Activated CD4-positive, alpha-beta T cell treated with anti-CD3 and anti-CD28 coated beads, Interleukin-2, amount 50 U/mL, for 16 hours (primary cell): ENCODE measurements at regions not wholly inside any gene's neighbourhood (a gene's known extent, or its start where the extent isn't known, plus 50 kb on each side); places are given as distances from the start of the nearest gene placed in this dataset.
"Not testable (repeated sequence)": the region's sequence is repeated elsewhere in the genome, so short reads cannot be mapped to it uniquely, and the experiment has no call there.

Experiments
- DNase-seq: peaks from one replicate; pipeline ENCODE4 v3.0.0-alpha.2; 2020

DNA sequence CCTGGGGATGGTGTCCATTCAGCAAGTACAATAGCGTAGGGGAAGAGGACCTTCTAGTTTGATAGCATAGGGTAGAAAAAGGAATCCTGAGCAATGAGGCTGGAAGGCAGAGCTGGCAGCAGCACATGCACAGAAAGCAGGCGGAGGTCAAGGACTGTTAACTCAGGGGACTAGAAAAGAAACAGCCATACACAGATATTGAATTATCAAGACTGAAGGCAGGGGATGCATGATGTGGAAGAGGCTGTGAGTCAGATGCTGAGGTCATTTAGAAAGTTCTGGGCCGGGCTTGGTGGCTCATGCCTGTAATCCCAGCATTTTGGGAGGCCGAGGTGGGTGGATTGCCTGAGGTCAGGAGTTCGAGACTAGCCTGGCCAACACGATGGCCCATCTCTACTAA, 65.6 kb downstream of the OPTC start:
- peak; percentile 6 for DNase-seq

DNA sequence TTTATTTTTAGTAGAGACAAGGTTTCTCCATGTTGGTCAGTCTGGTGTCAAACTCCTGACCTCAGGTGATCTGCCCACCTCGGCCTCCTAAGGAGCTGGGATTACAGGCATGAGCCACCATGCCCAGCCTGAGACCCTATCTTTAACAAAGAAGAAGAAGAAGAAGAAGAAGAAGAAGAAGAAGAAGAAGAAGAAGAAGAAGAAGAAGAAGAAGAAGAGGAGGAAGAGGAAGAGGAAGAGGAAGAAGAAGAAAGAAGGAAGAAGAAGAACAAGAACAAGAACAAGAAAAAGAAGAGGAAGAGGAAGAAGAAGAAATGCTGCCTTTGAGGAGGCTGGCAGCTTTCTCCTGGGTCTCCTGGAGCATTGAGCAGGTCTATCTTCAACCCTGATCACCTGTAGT, 64.9 kb upstream of the ATP2B4 start:
- DNase-seq: not testable (repeated sequence)

DNA sequence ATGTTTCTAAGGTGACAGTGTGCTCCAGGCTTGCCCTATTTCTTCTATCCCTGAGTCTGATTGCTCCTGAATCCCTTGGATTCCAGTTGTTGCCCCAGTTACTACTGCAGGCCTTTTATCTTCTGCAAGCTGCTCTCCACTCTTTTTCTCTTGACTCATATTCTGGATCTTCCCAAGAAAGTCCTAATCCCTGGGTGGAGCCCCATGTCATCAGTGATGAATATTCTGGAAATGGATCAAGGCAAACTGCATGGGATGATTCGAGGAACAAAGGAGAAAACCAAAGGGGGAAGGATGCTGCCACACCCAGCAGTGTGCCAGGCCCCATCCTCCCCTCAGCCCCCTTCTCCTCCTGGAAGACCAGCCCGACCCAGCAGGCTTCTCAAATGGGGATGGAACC, 63.3 kb upstream of the ATP2B4 start:
- no peak for DNase-seq

DNA sequence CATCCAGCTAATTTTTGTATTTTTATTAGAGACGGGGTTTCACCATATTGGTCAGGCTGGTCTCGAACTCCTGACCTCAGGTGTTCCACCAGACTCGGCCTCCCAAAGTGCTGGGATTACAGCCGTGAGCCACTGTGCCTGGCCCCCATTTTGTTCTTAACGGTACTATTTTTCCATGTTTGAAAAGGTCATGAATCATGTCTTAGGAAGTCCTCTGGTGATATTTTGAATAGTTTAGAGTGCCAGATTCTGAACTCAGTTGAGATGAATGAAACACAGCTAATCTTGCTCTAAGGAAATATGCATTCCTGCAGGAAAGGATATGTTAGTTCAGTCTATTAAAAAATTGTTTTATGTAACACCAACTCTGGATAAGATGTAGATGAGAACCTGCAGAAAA, 62.6 kb upstream of the ATP2B4 start:
- DNase-seq: no peak

DNA sequence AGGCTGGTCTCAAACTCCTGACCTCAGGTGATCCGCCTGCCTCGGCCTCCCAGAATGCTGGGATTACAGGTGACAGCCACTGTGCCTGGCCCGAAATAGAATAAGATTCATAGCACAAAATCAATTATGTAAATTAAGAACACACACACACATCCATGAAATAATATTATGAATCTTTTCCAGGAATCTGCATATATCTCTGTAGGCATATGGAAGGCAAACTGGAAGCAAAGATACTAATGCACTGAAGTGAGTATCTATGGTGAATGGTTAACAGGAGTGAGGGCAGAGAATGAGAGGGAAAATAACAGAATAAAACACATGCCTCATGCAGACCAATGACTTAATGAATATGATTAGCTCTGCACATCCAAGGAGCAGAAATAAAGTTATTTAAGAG, 61.6 kb upstream of the ATP2B4 start:
- no peak for DNase-seq

DNA sequence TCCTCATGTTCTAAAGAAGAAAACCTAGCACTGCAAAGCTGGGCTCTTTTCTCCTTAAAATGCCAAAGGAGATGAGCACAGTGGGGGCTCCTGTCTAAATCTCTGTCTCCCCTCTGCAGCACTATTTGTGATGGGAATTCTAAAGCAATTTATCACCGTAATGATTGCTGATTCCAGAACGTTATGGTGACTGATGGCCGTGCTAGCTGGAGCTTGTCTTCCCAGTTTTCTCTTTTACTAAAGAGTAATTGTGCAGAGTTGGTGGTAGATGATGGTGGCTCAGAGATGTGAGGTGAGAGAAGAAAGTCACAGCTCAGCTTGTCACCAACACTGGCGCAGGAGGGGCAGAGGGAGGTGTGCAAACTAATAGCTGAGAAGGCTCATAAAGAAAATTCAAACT, 60.7 kb upstream of the ATP2B4 start:
- DNase-seq: no peak

DNA sequence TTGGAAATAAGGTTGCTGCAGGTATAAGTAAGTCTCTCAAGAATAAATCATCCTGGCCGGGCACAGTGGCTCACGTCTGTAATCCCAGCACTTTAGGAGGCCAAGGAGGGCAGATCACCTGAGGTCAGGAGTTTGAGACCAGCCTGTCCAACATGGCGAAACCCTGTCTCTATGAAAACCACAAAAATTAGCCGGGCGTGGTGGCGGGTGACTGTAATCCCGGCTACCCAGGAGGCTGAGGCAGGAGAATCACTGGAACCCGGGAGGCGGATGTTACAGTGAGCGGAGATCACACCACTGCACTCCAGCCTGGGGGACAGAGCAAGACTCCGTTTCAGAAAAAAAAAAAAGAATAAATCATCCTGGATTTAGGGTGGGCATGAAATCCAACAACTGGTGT, 59.7 kb upstream of the ATP2B4 start:
- not testable (repeated sequence) for DNase-seq

DNA sequence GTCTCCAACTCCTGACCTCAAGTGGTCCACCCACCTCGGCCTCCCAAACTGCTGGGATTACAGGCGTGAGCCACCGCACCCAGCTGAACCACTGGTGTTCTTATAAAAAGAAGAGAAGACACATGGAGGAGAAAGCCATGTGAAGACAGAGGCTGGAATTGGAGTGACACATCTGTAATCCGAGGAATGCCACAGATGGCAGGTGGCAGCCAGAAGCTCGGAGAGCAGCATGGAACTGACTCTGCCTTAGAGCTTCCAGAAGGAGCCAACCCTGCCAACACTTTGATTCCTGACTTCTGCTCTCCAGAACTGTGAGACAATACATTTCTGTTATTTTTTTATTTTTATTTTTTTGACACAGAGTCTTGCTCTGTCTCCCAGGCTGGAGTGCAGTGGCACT, 59.0 kb upstream of the ATP2B4 start:
- DNase-seq: no peak

DNA sequence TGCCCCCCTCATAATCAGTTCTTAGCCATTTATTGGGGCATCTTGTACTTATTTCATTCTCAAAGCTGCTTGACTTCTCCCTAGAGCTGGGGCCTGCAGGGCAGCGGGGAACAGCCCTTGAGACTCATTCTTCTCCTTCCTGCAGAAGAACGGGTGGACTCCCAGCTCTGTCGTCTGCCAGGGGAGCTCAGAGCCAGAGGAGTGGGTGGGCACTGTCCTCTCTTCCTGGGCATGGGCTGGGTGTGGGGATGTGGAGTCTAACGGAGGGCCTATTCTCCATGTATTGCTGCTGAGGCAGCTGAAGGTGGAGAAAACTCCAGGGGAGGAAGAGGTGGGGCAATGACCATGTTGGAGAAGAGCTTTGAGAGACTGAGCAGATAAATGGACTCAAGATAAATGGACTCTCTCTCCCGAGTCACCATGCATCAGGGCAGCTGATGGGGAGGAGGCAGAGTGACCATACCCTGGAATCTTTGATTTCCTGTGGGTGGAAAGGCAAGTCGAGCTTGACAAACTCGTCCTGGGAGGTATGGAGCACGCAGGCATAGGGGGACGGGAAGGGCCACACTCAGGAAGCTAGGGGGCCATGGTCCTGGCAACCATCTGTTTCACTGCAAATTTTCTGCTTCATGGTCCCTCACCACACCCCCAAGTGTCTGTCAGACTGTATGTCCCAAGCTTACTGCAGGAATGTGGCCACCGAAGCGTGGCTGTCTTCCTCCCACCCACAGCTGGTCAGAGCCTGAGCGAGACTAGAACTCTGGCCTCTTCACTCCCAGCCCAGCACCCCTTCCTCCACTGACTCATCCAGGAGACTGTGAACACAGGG, 56.9 kb upstream of the ATP2B4 start:
- no peak for DNase-seq

DNA sequence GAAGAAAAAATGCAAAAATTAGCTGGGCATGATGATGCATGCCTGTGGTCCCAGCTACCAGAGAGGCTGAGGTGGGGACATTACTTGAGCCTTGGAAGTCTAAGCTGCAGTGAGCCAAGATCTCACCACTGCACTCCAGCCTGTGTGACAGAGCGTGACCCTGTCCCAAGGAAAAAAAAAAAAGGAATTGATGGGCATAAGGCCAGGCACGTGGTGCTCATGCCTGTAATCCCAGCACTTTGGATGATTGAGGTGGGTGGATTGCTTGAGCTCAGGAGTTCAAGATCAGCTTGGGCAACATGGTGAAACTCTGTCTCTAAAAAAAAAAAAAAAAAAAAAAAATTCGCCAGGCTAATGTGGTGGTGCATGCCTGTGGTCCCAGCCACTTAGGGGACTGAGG, 55.8 kb upstream of the ATP2B4 start:
- DNase-seq: no peak

DNA sequence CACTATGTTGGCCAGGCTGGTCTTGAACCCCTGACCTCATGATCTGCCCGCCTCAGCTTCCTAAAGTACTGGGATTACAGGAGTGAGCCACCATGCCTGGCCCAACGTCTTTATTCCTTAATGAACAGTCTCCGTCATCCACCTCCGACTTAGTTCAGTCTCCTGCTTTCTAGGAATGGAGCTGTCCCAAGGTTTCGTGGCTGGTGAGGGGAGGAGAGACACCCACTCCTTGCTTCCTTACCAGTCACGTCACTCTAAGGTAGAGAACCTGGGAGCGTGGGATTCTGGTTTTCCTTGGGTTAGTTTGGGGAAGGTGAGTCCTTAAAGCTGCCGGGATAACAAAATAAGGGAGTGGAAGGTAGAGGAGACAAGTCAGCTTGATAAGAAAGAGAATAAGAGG, 55.0 kb upstream of the ATP2B4 start:
- DNase-seq: no peak

DNA sequence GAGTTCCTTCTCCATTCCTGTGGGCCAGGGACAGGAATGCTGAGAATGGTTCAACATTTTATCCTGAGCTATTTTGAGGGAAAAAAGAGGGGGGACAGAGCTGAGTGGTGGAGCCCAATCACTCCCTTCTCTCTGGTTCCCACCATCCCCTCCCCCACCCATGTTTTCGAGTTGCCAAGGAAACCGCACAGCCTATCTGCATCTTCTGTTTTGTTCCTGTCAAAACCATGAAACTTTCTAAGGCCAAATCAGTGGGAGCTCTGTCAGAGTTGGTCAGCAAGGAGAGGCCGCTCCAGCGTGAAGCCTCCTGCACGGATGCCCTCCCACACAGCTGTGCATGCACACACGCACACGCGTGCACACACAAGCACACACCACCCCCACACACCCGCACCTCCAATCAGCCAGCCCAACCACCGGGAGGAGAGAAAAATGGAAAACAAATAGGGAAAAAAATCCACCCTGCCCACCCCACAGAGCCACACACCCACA, 54.5 kb upstream of the ATP2B4 start:
- no peak for DNase-seq

DNA sequence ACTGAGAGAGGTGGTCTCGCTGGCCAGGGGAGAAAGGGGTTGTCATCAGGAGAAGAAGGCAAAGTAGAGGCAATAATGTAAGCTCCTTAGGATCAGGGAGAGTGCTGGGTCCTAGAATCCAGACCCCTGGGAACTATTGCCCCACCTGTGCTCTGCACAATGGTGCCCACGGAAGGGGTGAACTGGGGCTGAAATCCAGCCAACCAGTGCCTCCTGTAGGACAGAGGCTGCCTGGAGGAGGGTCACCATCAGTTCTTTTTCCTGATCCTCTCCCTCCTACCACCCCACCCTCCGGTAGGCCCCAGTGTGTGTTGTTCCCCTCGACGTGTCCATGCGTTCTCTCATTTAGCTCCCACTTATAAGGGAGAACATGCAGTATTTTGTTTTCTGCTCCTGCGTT, 52.9 kb upstream of the ATP2B4 start:
- DNase-seq: no peak
